H54 (cell line): ENCODE measurements at regions not wholly inside any gene's neighbourhood (a gene's known extent, or its start where the extent isn't known, plus 50 kb on each side); places are given as distances from the start of the nearest gene placed in this dataset.
A peak's percentile ranks its signal among the peaks of the same experiment; 100 is the strongest.

Experiments
- DNase-seq: peaks from one replicate; pipeline ENCODE4 v3.0.0; 2011; ENCODE audit warnings: low spot score, mixed read lengths; ENCODE audit not compliant: insufficient read length
- FAIRE-seq: peaks from 3 replicates; lab custom pipeline; 2011; peaks lifted over from hg19 to GRCh38; lab: Jason Lieb, UNC
- POLR2A ChIP-seq: IDR thresholded peaks from 2 replicates; pipeline ENCODE4 v1.6.1; 2011; ENCODE audit warnings: low read depth, mild to moderate bottlenecking, low read length

GRCh38 chr15:39125226-39125625 is 455.7 kb upstream of the THBS1 start:
- FAIRE-seq (peak; percentile 60), DNase-seq (no peak)
- TF ChIP-seq POLR2A, result no peak

DNA sequence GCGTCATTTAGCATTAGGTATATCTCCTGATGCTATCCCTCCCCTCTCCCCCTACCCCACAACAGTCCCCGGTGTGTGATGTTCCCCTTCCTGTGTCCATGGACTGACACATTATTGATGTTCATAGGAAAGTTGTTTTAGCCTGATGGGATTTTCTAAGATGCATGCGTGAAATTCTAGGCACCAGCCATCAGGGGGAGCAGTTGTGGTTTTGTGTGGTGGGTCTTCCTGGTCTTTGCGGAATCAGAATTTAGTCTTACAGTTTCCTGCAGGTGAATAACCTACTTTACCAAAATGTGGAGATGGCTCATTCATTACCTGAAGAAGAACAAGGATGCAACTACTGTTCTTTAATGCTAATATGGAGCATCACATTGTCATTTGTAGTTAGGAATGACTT is 455.0 kb upstream of the THBS1 start:
- DNase-seq, result no peak
- no peak for TF ChIP-seq POLR2A
- FAIRE-seq, result no peak

DNA sequence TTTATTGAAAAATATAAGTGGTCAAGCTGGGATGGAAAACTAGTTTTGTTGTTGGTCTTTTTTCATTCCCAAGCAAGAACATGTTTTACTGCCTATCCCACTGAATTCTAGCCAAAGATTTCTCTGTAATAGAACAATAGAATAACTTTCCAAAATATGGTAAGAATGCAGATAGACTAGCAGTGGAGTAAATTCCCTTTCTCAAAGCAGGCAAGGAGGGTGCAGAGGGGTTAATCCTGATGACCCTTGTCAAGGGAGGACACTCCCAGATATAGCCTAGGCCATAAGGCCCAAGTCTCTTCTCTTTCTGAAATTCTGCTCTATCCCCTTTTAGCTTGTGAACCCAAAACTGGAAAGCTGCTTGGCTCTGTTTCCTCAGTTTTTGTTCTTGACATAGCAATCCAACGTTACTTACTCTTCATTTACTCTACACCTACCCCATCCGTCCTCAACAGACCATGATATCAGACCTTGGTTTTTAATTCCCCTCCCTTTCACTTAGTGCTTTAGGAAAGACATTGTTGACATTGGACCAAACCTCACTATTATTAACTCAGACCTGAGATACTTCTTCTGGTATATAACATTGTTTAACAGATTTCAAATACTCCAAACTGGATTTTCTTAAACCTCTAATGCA is 453.6 kb upstream of the THBS1 start:
- FAIRE-seq, result no peak
- no peak for TF ChIP-seq POLR2A
- DNase-seq, result no peak

GRCh38 chr15:39127925-39128617 is 452.8 kb upstream of the THBS1 start:
- no peak for TF ChIP-seq POLR2A
- FAIRE-seq (peak; percentile 95), DNase-seq (peak; percentile 25)

- FAIRE-seq, result no peak
- TF ChIP-seq POLR2A, result no peak
- DNase-seq, result no peak
Observed at GRCh38 chr15:39128746-39129145, 452.1 kb upstream of the THBS1 start.

DNA sequence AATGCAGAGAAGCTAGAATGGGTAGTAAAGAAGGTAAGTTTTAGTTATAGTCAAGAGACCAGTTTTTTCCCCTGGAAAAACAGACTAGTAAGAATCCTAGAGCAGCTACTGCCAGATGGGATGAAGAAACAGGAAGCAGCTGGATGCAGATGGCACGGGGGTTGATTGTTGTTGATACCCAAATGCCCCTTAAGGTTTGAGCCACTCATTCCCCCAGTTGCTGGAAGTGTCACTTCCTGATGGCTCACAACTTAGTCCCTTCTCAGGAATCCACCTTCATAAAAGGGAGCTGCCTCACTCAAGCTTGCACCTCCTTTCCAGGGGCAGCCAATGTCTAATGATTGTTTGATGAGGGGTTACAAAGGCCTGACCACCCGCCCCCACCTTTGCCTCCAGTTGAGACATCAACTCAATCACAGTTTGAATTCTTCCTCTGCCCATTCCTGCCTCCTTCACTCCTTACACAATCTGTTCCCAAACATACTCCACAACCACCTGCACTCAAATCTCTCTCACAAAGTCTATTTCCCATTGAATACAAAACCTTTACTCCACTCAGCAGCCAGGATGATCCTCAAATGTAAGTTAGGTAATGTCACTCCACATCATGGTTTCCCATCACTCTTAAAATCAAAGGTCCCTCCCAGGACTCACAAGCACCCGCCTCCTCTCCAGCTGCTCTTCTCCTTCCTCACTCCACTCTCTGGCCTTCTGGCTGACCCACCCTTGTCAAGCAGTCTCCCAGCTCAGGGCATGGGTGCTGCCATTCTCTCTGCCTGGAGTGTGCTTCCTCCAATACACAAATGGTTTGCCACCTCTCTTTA is 450.1 kb upstream of the THBS1 start:
- FAIRE-seq (no peak), DNase-seq (no peak)
- no peak for TF ChIP-seq POLR2A

DNA sequence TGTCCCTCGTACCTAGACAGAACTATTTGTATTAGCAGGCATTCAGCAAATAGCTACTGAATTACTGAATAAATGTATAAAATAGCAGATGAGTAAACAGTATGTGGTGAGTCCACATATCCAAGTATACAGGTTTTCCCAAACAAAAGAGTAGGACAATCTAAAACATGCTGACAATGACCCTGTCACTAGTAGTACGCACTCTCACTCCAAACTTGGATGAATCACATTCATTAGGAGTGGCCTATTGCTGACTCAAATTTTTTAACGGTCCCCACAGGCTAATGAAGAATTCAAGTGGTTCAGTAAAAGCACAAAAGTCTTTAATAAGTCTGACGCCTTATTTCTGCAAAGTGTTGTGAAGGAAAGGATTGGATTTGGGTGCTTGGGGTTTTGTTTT is 449.3 kb upstream of the THBS1 start:
- TF ChIP-seq POLR2A, result no peak
- FAIRE-seq (no peak), DNase-seq (no peak)

- no peak for TF ChIP-seq POLR2A
- FAIRE-seq, result no peak
- no peak for DNase-seq
Observed at GRCh38 chr15:39132070-39132469, 448.8 kb upstream of the THBS1 start.

GRCh38 chr15:39132954-39133600 is 447.8 kb upstream of the THBS1 start:
- DNase-seq, result no peak
- no peak for FAIRE-seq
- TF ChIP-seq POLR2A, result no peak

GRCh38 chr15:39134282-39134681 is 446.6 kb upstream of the THBS1 start:
- DNase-seq (no peak), FAIRE-seq (no peak)
- no peak for TF ChIP-seq POLR2A

GRCh38 chr15:39135989-39136388 is 444.9 kb upstream of the THBS1 start:
- FAIRE-seq, result no peak
- no peak for TF ChIP-seq POLR2A
- no peak for DNase-seq

GRCh38 chr15:39139431-39140059 is 441.3 kb upstream of the THBS1 start:
- DNase-seq, result no peak
- TF ChIP-seq POLR2A, result no peak
- no peak for FAIRE-seq

- peak; percentile 75 for FAIRE-seq
- no peak for TF ChIP-seq POLR2A
- DNase-seq, result peak; percentile 11
Observed at GRCh38 chr15:39140060-39140604, 440.7 kb upstream of the THBS1 start.
